ENCODE measurements at regions not wholly inside any gene's neighbourhood (a gene's known extent, or its start where the extent isn't known, plus 50 kb on each side); places are given as distances from the start of the nearest gene placed in this dataset.

- no peak for FAIRE-seq
- no peak overlapping the region for H2AFZ ChIP-seq (ENCODE audit: control insufficient read depth, low read length)
Measured at GRCh38 chr3:194045919-194046318, 90.0 kb upstream of the HES1 start.

GRCh38 chr3:194046531-194046930, 89.4 kb upstream of the HES1 start:
- no peak overlapping the region for H3K27ac ChIP-seq (ENCODE audit: control insufficient read depth, insufficient read depth, low read length)

More at GRCh38 chr3:194045919-194046318, 90.0 kb upstream of the HES1 start:
- no peaks in the 10 kb centered on the region for H3K36me3 ChIP-seq (ENCODE audit: control insufficient read depth in 2 of 2, extremely low read depth in 1 of 2, insufficient read depth in 2 of 2, low read length in 2 of 2)
- no peaks in the 10 kb centered on the region for H3K9me3 ChIP-seq (ENCODE audit: control insufficient read depth, low read depth, low read length)
- no peak overlapping the region for H3K4me3 ChIP-seq (ENCODE audit: control insufficient read depth in 2 of 3, extremely low read depth in 1 of 3, insufficient read depth in 2 of 3, low read depth in 1 of 3, low read length in 3 of 3)
- no peaks in the 10 kb centered on the region for H3K27me3 ChIP-seq (ENCODE audit: control insufficient read depth, extremely low read depth, insufficient read depth, low read length)
- no peak overlapping the region for H3K27ac ChIP-seq (ENCODE audit: control insufficient read depth, insufficient read depth, low read length)
- DNase-seq (ENCODE audit: low read depth, low spot score): no peak
- dilution Hi-C loops (cut with MboI; ENCODE audit: extremely low pct_ligation_motif_present, low sequenced_read_pairs): no loop called here
- H4K20me1 ChIP-seq (ENCODE audit: control insufficient read depth, extremely low read depth, insufficient read depth, low read length): no peaks in the 10 kb centered on the region
- no peak overlapping the region for H3K4me2 ChIP-seq (ENCODE audit: control insufficient read depth, extremely low read depth, insufficient read depth, low read depth, low read length)
- no peak overlapping the region for H3K9ac ChIP-seq (ENCODE audit: control insufficient read depth, extremely low read depth, insufficient read depth, low read length)
- TF ChIP-seq EZH2 (IDR thresholded peaks at IDR 0.05; ENCODE audit: low read length) (no peak), CTCF (optimal IDR thresholded peaks at IDR 0.05 in 1 of 3, IDR thresholded peaks at IDR 0.05 in 1 of 3, conservative IDR thresholded peaks at IDR 0.05 in 1 of 3; ENCODE audit: extremely low read depth in 1 of 3, insufficient read depth in 2 of 3, low read length in 3 of 3) (no peak)
- no peaks in the 10 kb centered on the region for H3K4me1 ChIP-seq (ENCODE audit: control insufficient read depth, extremely low read depth, insufficient read depth, low read length)
- H3K79me2 ChIP-seq (ENCODE audit: control insufficient read depth, insufficient read depth, low read length): no peaks in the 10 kb centered on the region
- no peaks in the 10 kb centered on the region for H3K9me1 ChIP-seq (ENCODE audit: control insufficient read depth, extremely low read depth, insufficient read depth, low read length)

More at GRCh38 chr3:194046531-194046930, 89.4 kb upstream of the HES1 start:
- H3K36me3 ChIP-seq (ENCODE audit: control insufficient read depth in 2 of 2, extremely low read depth in 1 of 2, insufficient read depth in 2 of 2, low read length in 2 of 2): no peaks in the 10 kb centered on the region
- no peaks in the 10 kb centered on the region for H3K4me1 ChIP-seq (ENCODE audit: control insufficient read depth, extremely low read depth, insufficient read depth, low read length)
- H3K9me3 ChIP-seq (ENCODE audit: control insufficient read depth, low read depth, low read length): peaks cover 3% of the 10 kb centered on the region
- no peak for TF ChIP-seq EZH2 (IDR thresholded peaks at IDR 0.05; ENCODE audit: low read length)
- TF ChIP-seq CTCF (optimal IDR thresholded peaks at IDR 0.05 in 1 of 3, IDR thresholded peaks at IDR 0.05 in 1 of 3, conservative IDR thresholded peaks at IDR 0.05 in 1 of 3; ENCODE audit: extremely low read depth in 1 of 3, insufficient read depth in 2 of 3, low read length in 3 of 3): no peak
- no peaks in the 10 kb centered on the region for H3K27me3 ChIP-seq (ENCODE audit: control insufficient read depth, extremely low read depth, insufficient read depth, low read length)
- dilution Hi-C loops (cut with MboI; ENCODE audit: extremely low pct_ligation_motif_present, low sequenced_read_pairs): no loop called here
- H3K9ac ChIP-seq (ENCODE audit: control insufficient read depth, extremely low read depth, insufficient read depth, low read length): no peak overlapping the region
- no peak overlapping the region for H3K4me2 ChIP-seq (ENCODE audit: control insufficient read depth, extremely low read depth, insufficient read depth, low read depth, low read length)
- no peaks in the 10 kb centered on the region for H3K79me2 ChIP-seq (ENCODE audit: control insufficient read depth, insufficient read depth, low read length)
- H2AFZ ChIP-seq (ENCODE audit: control insufficient read depth, low read length): no peak overlapping the region
- DNase-seq (ENCODE audit: low read depth, low spot score): no peak
- FAIRE-seq: no peak
- no peaks in the 10 kb centered on the region for H3K9me1 ChIP-seq (ENCODE audit: control insufficient read depth, extremely low read depth, insufficient read depth, low read length)
- H4K20me1 ChIP-seq (ENCODE audit: control insufficient read depth, extremely low read depth, insufficient read depth, low read length): no peaks in the 10 kb centered on the region
- no peak overlapping the region for H3K4me3 ChIP-seq (ENCODE audit: control insufficient read depth in 2 of 3, extremely low read depth in 1 of 3, insufficient read depth in 2 of 3, low read depth in 1 of 3, low read length in 3 of 3)

All from keratinocyte (primary cell).